ENCODE measurements at regions not wholly inside any gene's neighbourhood (a gene's known extent, or its start where the extent isn't known, plus 50 kb on each side); places are given as distances from the start of the nearest gene placed in this dataset.
"Not testable (repeated sequence)": the region's sequence is repeated elsewhere in the genome, so short reads cannot be mapped to it uniquely, and the experiment has no call there.

DNA sequence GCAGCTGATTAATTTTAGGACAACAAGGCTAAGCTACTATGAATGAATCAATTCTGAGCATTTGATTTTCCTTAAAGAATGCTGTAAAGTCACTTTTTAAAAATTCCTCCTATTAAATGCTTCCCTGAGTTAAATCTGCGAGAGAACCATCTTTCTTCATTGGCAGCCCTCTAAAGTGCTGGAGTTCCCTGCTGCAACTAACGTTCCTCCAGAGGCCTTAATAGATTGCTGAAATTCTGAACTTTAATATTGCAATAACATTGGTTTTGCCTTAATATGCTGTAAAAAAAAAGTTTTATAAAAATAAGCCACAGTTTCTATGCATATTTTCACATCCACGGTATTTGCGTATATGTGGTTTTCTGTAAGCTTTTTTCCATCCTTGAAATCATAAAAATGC, 298.0 kb upstream of the PIK3R1 start:
- no peak for DNase-seq

DNA sequence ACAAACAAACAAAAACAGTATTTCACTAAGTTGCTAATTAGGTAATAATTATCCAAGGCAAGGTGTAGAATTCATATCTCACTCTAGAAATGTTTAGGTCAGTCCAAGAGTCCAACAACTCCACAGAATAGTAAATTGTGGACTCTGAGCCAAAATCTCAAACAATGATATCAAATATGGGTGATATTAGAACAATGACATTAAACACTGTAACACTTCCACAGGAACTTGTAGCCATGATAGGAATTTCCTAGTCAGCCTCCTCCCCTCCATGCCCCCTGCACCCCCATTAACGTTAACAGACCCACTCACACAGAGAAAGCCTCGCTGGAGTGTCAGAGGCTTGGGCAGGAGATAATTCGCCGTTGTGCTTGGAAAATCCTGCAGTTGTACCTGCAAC, 305.0 kb upstream of the PIK3R1 start:
- DNase-seq: no peak

DNA sequence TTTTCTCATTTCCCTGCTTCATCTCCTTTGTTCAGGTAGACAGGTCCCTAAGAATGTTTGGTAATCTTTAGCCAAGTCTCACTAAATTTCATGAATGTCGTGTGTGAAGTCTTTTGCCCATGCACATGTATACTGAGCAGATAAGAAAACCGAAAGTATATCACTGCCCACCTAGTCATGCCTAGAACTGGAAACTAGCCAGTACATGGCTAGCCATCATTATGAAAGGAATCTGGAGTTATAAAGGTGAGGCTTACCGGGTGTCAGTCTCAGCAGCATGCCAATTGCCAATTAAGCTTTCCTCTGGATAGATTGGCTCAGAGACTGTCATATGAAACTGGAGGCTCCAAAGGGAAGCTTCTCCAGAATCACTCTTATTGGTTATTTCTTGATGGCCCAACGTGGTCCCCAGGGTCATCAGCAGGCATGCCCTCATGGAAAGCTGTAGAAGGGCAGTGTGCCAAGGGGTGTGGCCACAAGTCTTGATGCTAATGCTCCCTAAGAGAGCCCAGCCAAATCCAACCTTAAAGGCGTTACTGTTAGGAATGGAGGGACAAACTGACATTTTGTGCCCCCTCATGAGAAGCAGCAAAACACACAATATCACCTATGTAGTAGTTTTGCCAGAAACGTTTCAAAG, 307.3 kb upstream of the PIK3R1 start:
- DNase-seq: no peak

- DNase-seq: no peak
These were observed 311.2 kb upstream of the PIK3R1 start for GRCh38 chr5:67904366-67904765.

DNA sequence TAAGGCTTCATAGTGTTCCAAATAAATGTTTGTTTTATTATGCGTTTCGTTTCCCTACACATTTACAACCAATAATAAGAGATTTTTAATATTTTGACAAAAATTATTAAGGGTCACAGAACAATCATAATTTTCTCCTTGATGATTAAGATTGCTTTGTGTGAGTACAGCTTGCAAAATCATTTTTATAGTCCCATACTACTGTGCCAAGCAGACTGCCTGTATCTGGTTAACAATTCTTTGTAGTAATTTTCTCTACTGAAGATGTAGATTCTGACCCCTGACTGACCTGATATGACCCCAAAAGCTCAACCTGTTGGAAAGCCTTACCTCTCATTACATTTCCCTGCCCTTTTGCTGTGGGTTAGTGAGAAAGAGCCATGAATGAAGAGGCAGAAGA, 311.9 kb upstream of the PIK3R1 start:
- DNase-seq: no peak

DNA sequence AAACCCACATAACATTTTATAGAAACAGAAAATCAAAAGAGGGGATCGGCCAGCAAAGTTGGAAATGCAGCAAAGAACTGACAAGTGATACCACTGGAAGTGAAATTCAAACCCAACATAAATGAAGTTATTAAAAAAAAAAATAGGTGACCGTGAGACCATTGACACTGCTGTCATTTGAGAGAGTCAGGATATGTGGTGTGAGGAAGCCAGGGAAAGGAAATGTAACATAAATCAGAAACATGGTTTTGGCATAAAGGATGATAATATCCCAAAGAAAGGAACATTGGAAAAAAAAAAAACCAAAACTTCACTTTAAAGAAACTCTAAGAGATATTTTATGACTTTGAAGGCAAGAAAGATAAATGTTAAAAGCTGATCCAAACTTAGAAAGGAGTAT, 312.4 kb upstream of the PIK3R1 start:
- no peak for DNase-seq

GRCh38 chr5:67902497-67902830, 313.1 kb upstream of the PIK3R1 start:
- no peak for DNase-seq

GRCh38 chr5:67901814-67902496, 313.6 kb upstream of the PIK3R1 start:
- DNase-seq: no peak

DNA sequence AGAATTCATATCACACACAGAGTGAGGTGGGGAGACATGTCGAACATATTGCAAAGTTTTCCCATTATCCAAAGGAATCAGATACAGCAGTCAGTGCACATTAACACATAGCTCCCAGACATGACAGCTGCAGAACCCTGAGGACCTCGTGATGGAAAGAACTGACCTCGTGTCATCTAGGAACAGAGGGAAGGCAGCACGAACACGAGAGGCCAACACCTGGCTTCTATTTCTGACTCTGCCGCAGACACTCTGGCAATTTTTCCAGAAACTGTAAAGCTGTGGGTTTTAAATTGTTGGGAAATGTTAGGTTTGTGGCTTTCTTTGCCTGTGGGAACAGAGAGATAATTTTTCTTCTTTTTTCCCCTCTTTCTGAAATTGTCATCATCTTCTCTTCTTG, 315.0 kb upstream of the PIK3R1 start:
- no peak for DNase-seq

- DNase-seq: no peak
These were observed 317.6 kb upstream of the PIK3R1 start for GRCh38 chr5:67897980-67898379.

GRCh38 chr5:67897431-67897830, 318.1 kb upstream of the PIK3R1 start:
- DNase-seq: no peak

DNA sequence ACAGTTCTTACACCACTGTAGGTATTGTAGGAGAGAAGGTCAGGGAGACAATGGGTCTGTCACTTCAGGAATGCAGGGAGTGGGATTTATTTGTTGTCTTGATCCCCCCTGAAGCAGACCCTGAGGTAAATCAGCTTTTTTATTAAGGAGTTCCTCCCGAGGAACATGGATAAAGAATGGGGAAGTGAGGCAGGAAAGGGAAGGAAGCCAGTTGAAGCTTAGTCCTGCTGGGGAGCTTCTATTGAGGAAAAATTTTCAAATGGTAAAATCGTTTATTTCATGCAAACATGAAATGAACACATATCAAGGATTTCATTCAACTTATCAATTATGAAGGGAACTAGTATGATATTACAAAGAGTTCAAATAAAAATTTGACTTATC, 318.6 kb upstream of the PIK3R1 start:
- DNase-seq: no peak

DNA sequence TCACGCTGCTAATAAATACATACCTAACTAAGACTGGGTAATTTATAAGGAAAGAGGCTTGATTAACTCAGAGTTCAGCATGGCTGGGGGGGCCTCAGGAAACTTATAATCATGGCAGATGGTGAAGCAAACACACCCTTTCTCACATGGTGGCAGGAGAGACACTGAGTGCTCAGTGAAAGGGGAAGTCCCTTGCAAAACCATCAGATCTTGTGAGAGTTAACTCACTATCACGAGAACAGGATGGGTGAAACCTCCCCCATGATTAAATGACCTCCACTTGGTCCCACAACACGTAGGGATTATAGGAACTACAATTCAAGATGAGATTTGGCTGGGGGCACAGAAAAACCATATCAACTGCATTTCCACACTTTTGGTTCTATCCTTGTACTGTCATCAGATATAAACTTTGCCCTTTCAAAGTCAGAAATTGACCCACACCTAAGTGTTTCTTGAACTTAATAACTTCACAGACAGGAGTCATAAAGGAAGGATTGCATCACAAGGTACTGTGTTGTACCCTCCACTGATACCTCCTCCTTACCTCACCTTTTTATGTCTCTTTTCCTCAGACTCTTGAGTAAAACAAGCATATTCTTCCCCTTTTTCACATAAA, 319.1 kb upstream of the PIK3R1 start:
- DNase-seq: no peak

- not testable (repeated sequence) for DNase-seq
These were observed 325.7 kb upstream of the PIK3R1 start for GRCh38 chr5:67889870-67890269.

DNA sequence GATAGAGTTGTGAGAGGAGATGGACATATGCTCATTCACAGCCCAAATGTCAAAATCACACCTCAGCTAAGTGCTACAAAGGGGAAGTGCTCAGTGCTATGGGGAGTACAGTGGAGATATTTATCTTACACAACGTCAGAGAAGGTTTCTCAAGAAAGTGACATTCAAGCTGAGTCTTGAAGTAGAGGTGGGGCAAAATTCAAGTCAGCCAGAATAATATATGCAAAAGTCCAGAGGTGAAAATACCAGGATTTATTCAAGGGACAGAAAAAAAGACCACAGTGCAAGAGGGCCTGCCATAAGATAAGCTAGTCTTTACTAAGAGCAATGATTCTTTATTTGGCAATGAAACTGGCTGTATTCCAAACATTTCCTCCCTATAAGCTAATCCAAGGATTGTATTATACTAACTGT, 327.8 kb upstream of the PIK3R1 start:
- DNase-seq: no peak

DNA sequence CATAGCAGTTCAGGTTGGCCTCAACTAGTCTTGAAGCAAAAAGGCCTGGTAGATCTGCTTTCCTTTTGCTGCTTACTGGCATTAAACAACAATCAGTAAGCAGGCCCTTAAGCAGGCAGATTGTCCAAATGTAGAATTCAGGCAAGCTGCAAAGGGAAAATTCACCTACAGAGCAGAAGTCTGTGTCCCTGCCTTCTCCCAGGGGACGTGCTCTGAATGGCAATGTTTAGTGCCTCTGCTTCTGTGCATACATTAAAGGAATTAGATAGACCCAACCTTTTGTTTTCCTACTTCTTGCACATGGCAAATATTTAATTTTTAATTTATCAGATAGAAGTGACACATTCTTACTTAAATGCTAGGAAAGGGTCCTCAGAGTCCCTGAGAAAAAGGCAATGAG, 328.8 kb upstream of the PIK3R1 start:
- DNase-seq: no peak

- DNase-seq: no peak
These were observed 334.7 kb upstream of the PIK3R1 start for GRCh38 chr5:67880876-67881275.

DNA sequence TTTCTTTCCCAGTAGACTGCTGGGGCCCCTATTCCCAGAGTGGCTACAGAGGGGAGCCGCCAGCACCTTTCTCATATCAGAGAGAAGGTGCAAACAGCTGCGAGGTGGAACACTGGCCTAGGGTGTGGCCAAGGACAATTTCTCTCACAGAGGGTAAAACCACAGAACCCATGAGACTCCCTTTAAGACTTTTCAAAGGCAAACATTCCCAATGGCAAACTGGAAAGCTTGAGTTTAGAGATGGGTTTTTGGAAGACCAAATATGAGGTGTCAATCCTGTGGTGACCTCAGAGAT, 335.1 kb upstream of the PIK3R1 start:
- DNase-seq: no peak

- no peak for DNase-seq
These were observed 335.7 kb upstream of the PIK3R1 start for GRCh38 chr5:67879620-67880510.

DNA sequence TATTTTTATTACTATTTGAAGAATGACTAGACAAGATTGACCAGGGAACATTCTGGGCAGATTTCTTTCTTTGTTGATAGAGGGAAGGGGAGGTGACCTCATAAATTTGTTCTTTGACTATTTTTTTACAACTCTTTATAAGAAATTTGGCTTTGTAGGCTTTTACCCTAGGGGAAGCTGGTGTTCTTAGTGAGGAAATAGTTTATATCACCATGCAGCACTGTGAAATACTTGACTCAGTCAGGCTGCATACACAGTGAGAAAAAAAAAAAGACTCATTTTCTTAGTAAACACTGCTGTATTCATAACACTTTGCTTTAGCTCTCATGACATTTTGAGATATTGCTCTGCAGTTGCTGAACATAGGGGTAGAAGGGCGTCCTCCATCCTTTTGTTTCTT, 336.6 kb upstream of the PIK3R1 start:
- DNase-seq: no peak

DNA sequence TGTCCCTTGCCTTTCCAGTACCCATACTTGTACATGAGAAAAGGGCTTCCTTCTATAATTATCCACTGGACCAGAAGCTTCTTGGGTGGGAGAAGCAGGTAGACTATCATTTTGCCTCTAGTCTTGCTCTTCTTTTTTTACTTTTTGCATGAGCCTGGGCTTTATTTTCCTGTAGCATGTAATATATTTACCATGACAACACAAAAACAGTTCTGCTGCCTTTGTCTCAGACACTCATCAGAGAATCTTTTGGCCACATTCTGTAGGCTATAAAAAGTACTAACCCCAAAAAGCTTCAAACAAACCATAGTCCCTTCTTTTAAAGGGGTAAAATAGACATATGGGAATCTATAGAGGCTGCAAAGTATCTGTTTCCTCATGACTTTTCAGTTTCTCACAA, 339.2 kb upstream of the PIK3R1 start:
- DNase-seq: no peak

GRCh38 chr5:67875601-67876000, 340.0 kb upstream of the PIK3R1 start:
- no peak for DNase-seq

DNA sequence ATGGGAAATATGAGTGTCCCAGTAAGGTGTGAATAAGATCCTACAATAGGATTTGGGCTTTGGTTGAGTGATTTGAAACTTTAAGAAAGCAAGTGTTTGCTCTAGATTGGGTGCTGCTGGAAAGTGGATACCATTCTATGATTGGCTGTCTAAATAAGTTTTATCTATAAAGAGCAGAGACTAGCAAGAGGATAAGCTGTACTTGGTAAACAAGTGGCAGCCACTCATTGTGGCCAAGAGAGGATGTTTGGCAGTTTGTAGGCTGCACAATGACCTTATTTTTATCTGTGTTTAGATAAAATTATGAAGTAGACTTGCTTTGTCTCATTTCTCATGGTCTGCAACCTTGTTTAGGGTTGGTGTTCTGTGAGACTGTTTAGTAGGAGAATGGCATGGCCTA, 341.6 kb upstream of the PIK3R1 start:
- no peak for DNase-seq

DNA sequence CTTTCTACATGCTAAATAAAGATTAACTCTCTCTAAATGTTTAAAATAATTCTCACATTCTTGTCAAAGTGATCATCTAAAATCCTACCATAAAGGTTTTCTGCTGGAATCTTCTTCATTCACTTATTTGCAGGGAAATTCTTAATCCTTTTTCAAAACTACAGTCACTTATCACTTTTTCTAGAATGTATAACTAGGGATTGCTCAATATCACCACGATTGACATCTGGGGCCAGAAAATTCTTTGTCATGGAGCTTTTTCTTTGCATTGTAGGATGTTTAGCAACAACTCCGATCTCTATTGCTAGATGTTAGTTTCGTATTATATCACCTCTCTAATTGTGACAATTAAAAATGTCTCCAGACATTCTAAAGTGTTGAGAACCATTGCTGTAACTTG, 344.9 kb upstream of the PIK3R1 start:
- no peak for DNase-seq
